ENCODE measurements at regions not wholly inside any gene's neighbourhood (a gene's known extent, or its start where the extent isn't known, plus 50 kb on each side); places are given as distances from the start of the nearest gene placed in this dataset.

DNA sequence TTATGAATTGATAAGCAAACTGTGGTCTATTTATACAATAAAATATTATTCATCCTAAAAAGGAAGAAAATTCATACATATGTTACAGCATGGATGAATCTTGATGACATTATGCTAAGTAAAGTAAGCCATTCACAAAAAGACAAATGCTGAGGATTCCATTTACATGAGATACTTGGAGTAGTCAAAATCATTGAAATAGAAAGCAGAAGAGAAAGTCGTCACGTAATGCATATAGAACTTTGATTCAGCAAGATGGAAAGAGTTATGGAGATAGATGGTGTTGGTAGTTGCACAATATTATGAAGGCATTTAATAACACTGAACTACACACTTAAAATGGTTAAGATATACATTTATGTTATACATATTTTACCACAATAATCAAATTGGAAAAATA lies 309.7 kb upstream of the KLF6 start:
- DNase-seq, result no peak

DNA sequence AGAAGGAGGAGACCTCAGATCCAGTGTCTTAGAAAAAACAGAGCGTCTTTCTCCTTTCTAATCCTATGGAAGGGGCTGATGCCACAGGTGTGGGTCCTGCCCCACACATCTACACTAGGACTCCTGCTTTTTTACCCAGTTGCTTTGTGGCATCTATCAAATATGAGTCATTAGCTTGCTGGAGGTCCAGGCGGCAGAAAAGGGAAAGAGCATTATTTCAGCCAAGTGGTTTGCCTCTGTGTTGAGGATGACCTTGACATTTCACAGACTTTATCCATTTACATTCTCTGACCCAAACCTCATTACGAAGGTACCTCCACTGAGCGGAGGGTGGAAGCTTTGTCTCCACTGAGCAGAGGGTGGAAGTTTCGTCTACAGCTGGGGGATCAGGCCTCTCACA lies 308.4 kb upstream of the KLF6 start:
- DNase-seq, result no peak

DNA sequence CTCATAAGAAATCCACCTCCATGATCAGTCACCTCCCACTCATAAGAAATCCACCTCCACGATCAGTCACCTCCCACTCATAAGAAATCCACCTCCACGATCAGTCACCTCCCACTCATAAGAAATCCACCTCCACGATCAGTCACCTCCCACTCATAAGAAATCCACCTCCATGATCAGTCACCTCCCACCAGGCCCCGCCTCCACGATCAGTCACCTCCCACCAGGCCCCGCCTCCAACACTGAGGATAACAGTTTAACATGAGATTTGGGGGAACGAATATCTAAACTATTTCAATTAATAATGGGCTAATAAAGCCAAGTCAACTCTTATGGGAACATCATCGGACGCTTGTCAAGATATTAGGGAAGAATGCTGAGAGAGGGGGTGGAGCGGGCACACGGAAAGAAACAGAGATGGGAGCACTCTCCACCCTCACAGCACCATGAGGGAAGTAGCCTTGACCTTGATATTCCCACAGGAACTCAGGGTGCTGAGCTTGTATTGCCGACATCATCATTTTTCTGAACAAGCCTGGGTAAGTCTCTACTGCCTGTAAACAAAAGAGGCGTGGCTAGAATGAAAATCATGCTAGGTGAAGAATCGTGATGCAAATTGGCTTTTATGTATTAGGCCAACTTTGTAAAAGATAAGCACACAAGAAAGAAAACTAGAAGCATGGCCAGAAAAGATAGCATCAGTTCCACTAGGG lies 303.5 kb upstream of the KLF6 start:
- no peak for DNase-seq

DNA sequence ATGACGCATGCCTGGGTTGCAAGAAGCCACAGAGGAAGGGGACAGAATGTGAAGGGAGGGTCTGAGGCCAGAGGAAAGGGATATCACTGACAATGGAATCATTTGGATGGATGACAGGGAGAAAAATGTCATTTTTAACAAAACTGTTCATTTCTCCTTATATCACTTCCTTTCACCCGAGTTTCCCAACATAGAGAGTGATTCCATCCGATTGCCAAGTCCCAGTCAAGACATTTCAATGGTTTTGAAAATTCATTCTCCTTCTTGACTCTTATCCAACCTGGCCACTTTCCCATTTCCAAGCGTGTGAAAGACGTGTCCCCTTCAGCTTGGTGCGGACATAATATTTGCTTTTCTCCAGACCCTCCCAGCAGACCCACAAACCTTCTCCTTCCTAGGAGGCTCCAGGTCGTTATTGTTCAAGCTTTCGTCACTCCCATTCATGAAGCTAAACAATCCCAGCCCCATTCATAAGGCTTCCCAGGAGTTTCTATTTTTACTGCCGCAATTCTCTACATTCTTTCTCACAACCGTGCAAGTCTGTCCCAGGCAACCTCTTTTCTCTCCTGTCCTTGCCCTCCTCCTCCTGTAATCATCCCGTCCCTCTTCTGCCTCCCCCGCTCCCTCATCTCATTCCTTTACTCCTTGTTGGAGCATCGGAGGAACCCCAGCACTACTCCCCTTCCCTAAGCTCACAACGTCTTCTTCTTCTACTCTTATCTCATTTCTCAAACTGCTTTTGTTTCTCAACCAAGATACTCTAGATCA lies 301.3 kb upstream of the KLF6 start:
- no peak for DNase-seq

DNA sequence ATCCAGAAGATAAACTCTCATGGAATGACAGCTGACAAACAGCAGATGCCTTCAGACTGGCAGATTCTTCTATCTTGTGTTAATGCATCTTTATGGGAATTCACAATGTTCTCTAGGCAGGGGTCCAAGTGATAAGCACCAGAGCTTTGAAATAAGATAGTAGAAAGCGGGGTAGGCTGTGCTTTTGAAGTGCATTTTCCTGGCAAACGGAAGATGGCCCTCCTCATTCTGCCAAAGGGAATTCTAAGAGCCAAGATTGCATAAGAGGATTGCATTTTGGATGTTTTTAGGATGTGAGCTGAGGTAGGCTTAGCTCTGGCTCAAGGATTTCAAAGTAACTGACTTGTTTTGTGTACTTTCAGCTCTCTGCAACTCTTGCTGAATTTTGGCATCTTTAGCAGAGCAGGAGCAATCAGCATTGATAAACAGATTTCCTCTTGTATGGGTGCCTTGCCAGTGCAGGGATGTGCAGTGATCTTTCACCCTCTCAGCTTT lies 298.5 kb upstream of the KLF6 start:
- DNase-seq, result no peak

DNA sequence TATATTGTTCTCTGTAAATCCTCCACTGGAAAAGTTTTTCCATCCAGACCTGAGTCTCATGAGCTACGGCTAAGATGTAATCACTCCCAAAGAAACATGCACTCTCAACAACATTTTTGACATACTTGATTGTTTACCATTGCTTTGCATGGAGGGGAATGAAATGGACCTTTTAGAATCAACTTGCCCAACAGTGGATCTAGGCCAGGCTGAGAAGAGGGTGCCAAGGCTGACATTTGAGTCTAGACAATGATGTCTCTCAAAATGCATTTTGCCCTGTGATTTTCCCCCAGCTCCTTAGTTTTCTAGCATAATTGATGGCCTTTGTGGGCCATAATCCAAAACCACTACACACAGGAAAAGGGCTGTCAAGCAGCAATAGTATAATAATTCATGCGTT lies 297.9 kb upstream of the KLF6 start:
- DNase-seq, result no peak

DNA sequence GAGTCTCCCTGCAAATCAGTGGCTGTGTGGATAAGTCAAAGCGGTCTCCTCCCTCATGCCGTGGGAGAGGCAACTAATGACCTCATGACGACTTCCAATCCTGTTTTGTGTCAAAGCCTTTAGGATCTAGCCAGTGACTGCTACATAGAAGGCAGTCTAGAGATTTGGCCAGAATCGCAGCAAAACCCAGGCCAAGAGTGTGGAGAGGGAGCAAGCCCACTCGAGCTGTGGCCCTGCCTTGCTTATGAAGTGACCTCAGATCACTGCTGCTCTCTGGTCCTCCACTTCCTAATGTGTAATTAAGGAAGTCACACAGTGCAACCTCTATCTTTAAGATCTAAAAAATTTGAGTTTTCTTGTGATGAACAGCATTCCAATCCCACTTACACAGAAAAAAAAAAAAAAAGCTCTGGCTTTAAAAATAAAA lies 296.7 kb upstream of the KLF6 start:
- DNase-seq, result no peak

DNA sequence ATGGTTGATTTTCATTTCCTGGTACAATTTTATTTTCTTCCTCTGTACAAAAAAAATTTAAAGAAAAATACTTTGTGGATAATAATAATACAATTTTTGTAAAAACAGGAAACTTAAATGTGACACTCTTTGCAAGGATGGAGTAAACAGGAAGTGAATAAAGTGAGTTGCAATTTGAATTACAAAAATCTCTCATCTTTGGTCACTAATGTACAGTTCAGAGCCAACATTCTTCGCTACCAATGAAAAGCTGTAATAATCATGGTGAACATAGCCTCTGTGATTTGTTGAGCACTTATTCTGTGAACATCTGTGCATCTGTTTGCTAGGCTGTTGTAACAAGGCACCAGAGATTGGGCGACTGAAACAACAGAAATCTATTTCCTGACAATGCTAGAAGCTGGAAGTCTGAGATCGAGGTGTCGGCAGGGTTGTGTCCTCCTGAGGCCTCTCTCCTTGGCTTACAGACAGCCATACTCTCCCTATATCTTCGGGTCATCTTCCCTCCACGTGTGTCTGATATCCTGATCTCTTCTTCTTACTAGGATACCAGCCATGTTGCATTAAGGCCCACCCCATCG lies 295.3 kb upstream of the KLF6 start:
- no peak for DNase-seq

DNA sequence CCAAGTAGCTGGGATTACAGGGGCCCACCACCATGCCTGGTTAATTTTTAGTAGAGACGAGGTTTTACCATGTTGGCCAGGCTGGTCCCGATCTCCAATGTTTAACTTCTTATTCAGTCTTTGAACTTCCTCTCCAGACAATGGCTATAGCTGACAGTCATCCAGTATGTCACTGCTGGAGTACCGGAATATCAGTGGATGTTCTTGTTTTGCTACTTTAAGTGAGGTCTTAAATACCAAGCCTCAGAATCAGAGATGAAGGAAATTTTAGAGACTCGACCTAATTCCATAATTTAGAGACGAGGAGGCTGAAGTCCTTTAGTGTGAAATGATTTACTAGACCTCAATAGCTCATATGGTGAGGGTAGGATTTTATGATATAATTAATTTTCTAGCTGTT lies 294.8 kb upstream of the KLF6 start:
- DNase-seq, result no peak

DNA sequence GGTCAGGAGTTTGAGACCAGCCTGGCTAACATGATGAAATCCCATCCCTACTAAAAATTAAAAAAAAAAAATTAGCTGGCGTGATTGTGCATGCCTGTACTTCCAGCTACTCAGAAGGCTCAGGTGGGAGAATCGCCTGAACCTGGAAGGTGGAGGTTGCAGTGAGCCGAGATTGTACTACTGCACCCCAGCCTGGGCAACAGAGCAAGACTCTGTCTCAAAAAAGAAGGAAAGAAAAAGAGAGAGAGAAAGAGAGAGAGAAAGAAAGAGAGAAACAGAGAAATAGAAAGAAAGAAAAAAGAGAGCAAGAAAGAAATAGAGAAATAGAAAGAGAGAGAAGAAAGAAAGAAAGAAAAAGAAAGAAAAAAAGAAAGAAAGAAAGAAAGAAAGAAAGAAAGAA lies 292.8 kb upstream of the KLF6 start:
- DNase-seq, result no peak

DNA sequence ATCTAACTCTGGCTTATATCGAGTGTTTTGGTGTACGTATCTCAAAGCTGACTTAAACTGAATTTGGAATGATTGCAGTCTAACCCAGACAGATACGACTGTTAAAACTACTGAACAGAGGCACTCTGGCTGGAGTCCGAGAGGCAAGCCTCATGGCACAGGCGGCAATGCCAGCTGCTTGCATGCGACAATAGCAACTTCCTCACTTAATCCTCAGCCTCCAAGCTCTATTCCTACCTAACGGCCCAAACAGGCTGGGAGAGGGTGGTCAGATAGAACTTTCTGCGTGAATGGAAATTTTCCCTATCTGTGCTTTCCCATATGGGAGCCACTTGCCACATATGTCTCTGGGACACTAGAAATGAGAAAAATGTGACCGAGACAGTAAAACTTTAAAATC lies 292.0 kb upstream of the KLF6 start:
- DNase-seq, result no peak

DNA sequence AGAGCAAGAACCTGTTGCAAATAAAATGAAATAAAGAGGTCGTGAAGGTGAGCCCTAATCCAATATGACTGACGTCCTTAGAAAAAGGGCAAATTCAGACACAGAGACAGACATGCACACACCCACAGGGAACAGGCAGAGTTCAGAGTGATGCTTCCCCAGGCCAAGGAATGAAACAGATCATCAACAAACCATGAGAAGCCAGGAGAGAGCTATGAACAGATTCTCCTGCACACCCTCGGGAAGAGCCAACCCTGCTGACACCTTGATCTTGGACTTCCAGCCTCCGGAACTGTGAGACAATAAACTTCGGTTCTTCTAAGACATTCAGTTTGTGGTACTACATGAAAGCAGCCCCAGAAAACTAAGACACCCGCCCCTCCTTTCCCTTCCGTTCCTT lies 290.4 kb upstream of the KLF6 start:
- no peak for DNase-seq

DNA sequence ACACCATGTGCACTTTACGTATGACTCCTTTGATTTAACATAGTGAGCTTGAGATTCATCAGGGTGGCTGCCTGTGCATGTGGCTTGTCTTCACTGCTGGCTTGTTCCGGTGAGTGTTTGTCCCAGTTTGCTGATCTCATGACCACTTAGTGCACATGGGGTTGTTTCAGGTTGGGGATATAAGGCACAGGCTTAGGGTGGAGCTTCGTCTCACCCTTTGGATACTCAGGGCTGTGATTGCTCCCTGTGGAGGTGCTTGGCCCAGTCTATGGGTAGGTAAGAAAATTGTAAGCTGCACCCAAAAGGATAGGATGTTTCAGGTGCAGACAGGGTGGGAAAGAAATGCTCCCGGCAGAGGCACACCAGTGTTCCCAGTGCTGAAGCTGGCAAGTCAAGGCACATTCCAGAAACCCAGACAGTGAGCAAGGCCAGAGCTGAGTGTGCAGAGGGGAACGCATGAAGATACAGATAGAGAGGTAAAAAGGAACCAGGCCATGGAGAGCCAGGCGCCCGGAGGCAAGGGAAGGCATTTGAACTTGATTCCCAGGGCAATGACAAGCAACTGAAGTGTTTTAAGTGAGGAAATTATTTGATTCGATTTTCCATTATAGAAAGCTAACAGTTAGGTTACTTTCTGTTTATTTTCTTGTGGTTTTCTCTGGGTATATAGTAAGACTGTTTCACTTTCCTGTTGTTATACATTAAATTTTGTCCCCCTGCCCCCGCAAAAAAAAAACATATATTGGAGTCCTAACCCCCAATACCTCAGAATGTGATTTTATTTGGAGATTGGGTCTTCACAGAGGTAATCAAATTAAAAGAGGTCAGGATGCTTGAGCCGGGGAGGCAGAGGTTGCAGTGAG lies 289.8 kb upstream of the KLF6 start:
- DNase-seq, result no peak

DNA sequence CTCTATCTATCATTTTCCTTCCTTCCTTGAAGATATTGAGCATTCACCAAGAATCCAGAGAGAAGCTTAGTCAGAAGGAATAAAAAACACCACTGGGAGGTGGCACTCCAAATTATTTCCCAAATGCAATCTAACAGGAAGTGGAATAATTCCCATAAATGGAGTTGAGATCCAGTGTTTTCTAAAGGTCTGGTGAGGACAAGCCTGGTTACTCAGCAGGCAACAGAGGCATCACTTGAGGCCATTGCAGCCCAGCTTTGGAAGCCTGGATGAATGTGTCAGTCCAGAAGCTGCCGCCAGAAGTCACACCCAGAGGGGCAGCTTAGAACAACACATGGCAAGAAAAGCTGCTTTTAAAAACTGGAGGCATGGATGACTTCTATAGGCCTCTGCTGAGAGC lies 288.9 kb upstream of the KLF6 start:
- DNase-seq, result no peak

DNA sequence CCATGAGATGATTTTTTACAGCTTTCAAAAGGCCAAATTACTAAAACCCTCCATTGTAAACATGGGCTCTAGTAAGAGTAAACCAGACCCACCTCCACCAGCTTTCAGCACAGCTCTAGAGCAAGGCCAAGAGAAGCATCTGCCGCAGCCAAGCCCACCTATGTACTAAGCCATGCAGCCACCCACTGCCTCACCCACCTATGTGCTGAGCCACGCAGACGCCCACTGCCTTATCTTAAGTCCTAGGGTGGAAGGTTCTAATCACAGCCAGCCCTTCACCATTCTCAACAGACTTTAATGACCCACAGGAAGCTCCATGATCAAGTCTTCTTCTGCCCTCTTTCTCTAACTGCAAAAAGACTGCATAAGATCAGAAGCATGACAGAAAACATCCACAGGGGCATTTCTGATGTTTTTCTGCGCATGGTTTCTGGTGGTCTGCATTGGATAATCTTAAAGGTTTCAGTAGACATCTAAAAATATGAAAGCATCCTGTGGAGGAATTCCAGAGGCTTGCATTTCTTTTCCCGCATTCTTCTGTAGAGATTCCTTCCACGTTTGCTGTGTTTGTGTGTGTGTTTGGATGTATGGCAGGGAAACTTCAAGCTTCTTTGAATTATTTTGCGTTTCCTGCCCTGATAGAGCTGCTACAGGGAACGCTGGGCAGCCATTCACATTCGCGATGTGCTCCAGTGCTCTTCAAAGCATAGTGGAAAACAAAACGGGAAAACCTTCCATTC lies 286.1 kb upstream of the KLF6 start:
- DNase-seq, result no peak

DNA sequence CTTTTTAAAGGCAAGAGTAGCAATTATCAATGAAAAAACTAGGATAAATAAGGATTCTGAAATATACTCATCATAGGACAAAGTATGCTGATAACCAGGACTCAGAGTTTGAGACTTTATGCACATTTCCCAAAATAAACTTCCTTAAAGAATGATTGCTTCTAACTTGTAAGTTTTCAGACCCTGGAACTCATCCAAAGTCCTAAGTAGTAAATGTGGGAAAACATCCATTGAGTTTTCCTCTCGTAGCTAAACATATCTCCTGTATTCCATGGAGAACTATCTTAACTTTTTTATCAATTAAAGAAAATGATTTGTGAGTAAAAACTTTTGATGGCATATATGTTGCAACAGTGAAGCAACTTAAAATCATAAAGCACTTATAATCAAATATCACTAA lies 285.2 kb upstream of the KLF6 start:
- DNase-seq, result no peak

DNA sequence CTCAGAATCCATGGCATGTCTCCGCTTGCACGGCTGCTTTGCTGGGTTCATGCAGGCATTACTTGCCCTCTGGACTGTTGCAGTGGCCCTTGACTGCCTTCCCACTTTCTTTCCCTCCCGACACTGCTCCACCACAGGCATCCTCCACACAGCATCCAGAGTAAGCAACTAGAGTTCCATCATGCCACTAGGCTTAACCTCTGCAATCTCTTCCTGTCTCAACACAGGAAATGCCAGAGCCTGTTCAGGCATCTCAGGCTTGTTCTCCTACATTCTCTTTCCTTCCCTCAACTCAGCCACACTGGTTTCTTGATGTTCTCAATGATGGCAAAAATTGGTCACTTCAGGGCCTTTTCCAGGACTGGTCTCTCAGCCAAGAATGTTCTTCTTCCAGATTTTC lies 284.5 kb upstream of the KLF6 start:
- DNase-seq, result no peak

DNA sequence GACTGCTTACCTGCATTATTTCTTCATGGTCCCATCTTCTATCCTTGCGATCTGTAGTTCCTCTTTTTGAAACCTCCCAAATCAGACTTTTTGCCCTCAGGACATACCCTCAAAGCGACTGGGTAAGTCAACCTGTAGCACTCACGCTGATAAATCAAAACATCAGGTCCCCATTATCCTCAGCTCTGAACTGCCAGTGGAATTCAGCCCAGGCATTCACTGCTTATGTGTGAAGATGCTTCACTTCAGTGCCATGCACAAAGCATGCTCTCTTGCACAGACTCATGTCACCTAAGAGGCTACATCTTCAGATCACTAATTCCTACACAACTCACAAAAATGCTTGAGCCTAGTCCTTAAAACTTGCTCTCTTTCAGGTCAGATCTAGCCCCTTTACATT lies 283.6 kb upstream of the KLF6 start:
- no peak for DNase-seq

DNA sequence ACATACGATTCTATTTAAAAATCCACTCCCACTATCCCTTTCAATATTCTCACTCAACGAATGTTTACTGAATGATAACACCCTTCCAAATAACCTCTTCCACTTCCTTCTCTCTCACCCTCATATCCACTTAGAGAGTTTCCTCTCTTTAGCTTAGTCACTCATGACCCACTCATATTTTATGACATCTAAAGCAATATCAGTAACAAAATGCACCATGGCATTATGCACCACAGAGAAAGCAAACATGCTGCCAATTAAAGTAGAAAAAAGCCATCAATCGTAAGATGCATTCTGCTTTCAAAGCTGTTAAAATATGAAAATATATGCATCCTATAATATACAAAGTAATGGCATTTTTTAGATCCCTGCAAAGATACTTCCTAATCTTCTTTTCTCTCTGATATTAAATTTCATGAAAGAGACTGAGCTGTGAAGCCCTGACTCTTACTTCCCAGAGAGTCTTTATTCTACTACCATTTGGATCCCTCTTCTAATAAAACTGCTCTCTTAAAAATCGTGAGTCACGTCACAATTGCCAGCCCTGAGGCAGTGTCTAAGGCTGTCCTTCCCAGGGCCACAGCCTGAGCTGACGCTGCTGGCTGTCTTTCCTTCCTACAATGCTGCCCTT lies 283.0 kb upstream of the KLF6 start:
- no peak for DNase-seq

DNA sequence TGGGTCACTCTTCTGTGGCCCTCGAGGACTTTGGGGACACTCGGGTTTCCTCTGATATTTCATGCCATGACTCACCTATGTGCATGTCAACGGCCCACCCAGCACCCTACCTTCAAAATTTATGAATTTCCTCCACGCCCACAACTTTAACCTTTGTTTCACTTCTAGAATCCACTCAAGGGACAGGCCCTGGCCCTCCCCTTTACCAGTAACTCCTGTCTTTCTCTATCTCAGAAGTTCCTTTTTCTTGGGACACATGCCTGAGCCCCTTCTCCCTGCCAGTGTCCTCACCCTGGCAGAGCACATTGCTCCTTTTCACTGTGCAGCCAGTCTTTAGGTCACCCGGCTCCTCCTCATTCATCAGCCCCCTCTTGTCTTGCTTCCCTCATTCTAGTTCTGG lies 282.5 kb upstream of the KLF6 start:
- DNase-seq, result peak; percentile 39

DNA sequence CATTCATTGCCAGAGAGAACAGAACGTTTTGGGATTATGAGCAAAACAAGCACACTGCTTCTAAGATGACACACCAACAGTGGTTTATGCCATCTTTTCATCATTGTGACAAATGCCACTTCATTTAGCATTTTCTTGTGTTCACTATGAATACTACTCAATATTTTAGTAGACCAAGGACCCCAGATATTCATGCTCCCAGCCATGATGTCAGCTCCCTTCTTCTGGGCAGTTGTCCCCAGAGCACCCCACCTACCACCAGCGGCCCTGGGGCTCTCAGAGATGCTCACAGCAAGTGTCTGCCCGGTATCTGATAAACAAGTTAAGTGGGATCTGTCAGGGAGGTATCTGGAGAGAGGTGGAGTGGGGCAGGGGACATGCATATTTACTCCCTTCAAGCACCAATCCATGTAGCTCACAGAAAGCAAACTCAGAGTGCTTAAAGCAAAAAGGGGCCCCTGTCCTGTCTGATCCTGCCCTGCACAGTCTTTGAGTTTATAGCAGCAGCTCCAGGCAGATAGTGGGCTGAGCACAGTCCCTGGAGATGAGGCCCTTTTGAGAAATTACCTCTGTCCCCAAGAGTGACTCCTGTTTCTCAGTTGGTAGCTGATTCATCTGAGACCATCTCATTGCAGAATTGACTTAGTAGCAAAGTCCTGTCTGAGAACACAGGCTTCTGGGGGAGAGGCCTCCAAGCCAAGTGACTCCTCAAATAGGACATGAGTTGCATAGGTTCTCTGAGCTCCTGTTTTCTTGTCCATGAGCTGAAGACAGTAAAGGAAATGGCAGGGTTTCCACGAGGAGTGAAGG lies 281.8 kb upstream of the KLF6 start:
- no peak for DNase-seq

Data from stimulated activated CD8-positive, alpha-beta memory T cell treated with anti-CD3 and anti-CD28 coated beads, Interleukin-4, amount 100 ng/mL, for 48 hours (primary cell).